Hematopoietic multipotent progenitor cell treated with erythropoietin and hydrocortisone succinate and interleukin-3 and kit ligand, for 15 days (in vitro differentiated cells): ENCODE measurements at regions not wholly inside any gene's neighbourhood (a gene's known extent, or its start where the extent isn't known, plus 50 kb on each side); places are given as distances from the start of the nearest gene placed in this dataset.

Source experiments
- DNase-seq: peaks from one replicate; pipeline ENCODE4 v3.0.0-alpha.2; 2015; ENCODE audit warnings: low spot score

DNA sequence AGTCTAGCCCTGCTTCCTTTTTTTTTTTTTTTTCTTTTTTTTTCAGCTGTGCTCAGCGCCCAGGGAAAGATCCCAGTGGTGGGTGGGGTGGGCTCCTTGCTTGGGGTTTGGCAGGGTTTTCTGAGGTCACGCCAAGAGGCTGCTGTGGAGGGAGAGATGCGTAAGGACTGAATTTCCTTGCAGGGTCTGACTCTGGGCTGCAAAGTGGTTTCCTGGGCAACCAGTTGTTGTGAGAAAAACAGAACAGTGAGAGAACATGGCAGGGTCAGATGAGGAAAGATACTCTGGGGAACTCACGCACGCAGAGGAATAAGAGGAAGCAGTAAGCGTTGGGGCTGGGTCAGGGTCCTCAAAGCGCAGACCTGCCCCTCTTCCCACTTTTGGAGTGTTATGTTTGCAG is 119.5 kb downstream of the IRF8 start:
- no peak for DNase-seq

DNA sequence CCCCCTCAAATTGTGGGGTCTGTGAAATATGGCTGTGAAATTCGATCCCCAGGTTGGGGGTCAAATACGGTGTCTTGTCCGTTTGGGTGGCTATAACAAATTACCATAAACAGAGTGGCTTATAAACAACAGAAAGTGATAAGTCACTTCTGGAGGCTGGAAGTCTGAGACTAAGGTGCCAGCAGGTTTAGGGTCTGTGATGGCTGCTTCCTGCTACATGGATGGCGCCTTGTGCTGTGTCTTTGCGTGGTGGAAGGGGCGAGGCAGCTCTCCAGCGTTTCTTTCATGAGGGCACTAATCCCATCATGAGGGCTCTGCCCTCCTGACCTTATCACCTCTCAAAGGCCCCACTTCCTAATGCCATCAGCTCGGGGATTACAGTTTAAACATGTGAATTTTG is 120.0 kb downstream of the IRF8 start:
- no peak for DNase-seq

DNA sequence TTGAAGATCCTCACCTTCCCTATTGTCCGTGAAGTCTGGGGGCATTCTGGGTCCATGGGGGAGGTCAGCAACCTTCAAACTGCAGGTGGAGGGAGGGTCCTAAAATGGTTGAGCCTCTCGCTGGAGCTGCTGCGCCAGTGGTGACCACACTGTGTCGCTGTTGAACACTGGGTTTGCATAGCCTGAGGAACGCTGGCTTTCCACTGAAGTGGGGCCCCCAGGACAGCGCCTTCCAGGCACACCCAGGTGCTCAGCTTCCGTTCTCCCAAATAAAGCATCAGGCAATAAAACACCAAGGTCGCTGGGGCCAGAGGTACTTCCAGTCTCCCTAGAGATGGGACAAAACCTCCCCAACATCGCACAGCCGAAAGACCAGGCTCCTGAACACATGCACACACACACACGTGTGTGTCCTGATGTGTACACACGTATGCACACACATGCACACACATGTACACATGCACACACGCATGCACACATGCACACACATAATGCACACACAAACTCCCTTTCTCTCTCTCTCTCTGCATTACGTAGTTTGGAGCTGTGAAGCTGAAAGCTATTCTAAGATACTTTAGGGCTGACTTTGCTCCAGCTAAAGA is 120.6 kb downstream of the IRF8 start:
- DNase-seq, result no peak

GRCh38 chr16:86020971-86021370 is 122.0 kb downstream of the IRF8 start:
- no peak for DNase-seq

DNA sequence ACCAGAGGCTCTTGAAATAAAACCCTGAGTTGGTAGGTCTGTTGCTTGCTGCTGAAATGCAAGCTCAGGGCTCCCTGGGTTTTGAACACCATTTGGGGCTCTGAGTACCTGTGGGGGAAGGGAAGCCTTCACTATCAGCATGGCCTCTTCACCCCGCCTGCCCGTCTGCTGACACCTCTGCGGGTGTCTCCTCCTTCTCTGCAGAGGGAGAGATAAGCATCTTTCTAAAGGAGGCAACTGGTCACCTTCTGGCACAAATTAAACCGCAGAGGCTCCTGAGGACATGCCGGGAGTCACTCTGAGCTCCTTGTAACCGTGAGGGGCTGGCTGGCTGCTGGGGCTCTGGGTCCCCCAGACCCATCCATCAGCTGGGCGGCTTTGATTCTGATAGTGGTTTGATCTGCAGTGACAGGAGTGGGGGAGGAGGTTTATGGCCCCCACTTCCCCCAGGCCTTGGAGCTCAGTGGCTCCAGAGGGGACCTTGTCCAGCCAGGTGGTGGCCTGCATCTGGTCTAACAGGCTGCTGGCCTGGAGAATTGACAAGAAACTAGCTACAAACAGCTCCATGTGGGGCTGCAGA is 123.5 kb downstream of the IRF8 start:
- DNase-seq, result no peak

DNA sequence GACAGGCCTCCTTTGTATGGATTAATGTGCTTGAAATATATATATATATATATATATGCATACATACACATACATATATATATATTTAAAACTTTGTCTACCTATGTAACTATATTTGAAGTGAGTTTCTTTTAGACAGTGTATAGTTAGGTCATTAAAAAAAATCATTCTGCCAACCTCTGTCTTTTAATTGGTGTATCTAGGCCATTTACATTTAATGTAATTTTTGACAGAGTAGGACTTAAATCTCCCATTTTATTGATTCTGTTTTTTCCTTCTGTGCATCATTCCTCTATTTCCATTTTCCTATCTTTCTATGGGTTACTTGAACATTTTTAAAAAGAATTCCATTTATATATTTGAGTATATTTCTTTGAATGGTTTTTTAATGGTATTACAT is 125.2 kb downstream of the IRF8 start:
- DNase-seq, result no peak

DNA sequence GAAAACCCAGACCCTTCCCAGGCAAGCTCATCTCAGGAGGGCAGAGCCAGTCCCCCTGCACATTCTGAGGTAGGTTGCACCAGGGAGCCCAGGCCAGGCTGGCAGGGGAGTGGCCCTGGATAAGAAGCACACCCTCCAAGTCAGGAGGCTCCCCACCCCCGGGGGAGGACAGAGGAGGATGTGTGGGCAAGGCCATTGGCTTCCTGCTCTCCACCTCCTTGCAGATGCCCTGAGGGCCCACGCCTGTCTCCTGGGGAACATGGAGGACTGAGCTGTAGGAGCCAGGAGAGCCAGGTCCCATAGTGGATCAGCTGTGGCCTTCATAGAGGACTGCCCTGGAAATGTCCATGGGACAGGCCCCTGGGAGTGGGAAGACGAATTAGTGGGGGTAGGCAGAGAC is 126.7 kb downstream of the IRF8 start:
- DNase-seq, result no peak

DNA sequence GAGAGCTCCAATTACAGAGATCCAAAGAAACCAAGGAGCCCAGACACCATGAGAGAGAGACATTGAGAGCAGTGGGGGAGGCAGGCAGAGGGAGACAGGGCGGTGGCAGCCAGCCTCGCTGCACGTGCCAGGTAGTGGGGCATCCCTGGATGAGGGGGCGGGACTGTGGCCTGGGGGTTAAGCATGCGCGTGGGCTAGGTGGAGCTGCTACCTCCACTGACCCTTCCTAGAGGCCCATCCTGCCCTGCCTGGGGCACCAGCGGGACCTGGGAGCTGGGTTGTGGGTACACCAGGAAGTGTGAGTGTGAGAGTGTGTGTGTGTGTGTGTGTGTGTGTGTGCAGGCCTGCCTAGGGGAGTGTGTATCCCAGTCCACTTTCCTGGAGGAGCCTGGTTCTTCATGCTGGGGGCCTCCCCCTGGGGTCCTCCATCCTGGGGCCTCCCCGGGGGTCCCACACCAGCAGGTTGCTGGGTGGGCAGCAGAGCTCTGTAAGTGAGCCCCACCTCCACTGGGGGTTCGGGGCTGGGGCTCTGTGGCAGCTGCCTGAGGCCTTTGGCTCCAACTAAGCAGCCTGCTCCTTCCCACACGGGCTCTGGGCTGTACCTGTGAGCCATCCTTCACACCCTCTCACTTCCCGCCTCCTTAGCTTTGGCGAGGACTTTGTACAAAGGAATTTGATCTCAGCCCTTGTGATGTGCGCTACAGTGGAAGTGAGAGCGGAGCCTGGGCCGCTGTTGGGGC is 127.4 kb downstream of the IRF8 start:
- DNase-seq, result no peak

DNA sequence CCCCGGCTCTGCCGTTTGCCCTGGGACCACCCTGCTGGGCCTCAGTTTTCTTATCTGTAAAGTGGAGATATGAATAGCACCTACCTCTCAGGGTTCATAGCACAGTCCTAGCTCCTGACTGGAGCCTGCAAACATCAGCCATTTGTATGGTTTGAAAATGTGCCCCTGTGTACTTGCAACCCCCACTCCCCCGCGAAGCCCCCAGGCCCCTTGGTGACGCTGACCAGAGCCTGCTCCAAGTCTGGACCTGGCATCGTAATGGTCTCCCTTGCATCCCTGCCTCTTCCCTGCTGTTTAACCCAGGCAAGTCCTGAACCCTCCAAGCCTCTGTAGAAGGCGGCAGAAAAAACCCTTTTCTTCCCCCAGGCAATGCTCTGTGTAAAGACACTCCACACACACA is 128.0 kb downstream of the IRF8 start:
- DNase-seq, result no peak

DNA sequence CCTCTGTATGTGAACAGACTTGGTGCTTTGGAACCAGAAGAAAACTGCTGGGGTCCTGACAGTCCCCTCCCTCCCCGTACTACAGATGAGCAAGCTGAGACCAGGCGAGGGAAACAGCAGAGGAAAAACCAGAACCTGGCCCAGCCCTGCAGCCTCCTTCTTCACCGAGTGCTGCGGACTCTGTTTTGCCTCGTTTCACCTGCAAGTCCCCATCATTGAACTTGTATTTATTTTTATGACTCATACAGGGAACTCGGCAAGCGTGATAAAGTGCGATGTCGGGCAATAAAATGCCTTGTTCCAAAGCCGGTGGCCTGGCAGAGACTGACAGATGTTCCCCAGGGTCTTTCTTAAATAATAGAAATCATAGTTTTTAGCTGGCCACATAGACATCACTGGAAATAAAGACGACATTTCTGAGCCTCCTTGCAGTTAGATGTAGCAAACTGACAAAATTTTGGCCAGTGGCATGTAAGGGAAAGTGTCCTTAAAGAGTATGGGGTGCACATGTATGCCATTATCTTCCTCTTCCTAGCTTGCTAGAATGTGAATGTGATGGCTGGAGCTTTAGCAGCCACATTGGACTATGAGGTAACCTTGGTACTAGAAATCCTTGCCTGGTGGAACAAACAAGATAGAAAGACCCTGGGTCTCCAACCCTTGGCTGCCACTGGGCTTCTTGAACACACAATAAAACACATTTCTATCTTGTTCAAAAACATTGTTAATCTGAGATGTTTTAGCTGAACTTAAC is 128.6 kb downstream of the IRF8 start:
- DNase-seq, result no peak

DNA sequence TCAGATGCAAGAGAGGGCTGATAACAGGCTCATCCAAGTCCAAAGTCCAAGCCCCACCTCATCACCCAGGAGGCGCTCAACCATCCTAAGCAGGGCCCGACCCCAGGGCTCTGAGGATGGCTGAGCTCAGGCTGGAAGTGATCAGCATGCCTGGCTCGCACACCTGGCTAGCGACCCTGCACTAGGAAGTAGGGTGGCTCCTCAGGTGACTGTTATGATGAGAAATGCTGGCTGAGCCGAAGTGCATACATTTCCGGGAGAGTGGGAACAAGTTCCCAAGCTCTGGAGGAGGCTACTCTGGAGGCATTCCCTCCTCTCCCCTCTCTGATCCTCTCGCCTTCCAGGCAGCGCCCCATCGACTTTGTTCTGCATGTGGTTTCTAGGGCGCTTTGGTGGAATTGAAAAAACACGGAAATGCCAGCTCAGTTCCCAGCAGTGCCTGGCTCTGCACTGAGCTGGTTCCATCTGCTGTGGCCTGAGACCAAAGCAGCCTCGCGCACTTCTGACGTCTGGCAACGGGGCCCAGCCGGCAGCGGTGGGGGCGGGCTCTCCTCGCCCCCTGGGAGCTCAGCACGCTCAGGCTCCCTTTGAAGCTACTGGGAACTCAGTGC is 130.3 kb downstream of the IRF8 start:
- DNase-seq, result no peak

DNA sequence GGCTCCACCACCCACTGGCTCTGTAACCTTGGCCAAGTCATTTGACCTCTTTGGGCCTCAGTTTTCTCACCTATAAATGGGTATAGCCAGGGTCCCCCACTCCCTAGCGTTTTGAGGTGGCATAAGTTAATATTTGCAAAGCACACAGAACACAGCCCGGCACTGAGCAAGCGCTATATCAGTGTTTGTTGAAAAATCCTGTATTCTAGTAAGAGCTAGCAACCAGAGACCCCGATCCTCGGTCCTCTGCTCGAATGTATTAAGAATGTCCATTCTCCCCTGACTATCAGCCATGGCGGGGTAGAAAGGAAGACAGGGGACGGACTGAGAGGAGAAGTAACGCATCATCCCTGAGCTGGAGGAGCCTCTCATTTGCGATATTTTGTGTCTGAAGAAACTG is 131.2 kb downstream of the IRF8 start:
- no peak for DNase-seq

- no peak for DNase-seq
These were observed 132.2 kb downstream of the IRF8 start for GRCh38 chr16:86031141-86031678.

DNA sequence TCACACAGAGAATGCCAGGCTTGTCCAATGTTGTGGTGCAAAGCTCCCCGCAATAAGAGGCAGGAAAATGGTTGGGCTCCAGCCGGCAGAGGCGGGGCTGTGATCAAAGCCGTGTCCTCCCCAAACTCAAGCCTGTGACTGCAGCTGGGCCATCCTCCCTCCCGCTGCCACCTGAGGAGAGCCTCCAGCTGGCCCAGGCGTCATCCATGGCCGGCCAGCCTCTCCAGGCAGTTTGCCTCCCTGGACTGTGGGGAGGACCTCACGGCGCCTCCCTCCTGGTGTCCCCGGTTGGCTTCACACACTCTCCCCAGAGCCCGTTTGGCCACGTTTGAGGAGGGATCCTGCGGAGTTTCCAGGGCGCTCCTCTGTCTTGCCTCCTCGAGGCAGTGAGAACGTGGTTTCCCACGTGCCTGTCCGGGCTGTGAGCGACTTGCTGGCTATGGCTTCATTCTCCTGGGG is 134.1 kb downstream of the IRF8 start:
- DNase-seq, result no peak

DNA sequence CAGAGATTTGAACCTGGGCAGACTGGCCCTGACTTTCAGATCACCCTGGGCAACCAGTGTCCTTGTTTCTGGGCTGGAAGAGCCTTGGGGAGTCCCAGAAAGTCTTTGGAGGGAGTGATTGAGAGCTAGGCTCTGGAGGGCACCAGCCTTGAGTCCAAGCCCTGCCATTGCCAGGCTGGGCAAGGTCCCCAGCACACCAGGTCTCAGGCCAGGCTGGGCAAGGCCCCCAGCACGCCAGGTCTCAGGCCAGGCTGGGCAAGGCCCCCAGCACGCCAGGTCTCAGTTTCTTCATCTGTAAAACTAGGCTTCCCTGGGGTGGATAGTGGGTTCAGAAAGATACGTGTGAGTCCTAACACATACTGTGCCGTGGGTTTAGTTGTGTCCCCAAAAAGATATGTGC is 135.0 kb downstream of the IRF8 start:
- no peak for DNase-seq

GRCh38 chr16:86034421-86034919 is 135.5 kb downstream of the IRF8 start:
- no peak for DNase-seq

- no peak for DNase-seq
These were observed 136.9 kb downstream of the IRF8 start for GRCh38 chr16:86035906-86036305.

DNA sequence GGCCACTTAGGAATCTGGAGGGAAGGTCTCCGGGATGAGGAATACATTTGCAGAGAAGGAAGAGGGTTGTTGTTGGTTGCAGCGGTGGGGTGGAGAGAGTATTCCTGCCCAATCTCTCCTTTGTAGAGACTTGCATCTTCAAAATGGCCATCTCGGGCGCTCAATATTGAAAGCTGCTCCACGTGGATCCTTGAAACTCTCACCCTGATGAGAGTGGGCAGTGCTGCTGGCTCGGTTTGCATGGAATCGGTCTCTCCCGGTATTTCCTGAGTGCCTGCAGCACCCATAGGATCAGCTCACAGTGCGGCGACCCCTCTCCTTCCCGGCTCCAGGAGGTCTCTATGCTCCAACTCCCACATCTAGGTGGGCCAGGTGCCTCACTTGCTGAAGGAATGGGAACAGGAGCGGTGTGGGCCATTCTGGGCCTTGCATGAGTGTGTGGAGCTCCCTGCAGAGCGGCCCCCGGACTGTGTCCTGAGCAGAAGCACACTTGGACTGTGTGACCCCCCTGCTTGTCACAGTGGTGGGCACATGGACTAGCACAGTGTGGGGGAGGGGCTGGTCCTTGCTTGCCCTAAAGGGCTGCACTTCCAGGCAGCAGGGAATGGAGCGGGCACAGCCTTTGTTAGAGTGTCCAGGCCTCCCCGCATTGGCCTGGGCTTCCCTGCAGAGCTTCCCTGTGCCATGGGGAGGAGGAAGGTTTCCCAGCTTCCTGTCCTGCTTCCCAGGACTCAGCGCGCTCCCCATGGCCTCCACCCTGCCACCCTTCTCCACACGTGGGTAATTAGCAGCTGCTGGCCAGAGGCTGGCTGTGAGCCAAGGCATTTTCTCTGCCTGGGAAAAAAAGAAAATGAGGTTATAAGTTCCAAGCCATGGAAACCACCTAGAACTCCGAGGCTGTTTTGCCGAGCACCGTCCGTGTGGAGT is 139.3 kb downstream of the IRF8 start:
- DNase-seq, result no peak

DNA sequence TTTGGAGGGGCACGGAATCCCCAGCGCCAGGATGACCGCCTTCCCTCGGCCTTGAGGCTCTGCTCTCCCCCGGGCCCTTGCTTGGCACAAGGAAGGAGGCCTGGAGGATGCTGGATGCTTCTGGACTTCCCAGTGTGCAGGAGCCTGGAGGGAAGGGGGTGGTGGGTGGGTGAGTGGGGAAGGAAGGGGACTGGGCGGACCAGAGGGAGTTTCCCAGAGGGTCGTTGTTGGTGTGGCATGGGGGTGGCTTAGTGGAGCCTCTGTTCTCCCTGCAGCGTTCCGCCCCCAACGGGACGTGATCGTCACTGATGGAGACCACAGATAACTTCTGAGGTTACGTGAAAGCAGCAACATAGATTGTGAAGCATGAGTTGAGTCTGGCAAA is 140.0 kb downstream of the IRF8 start:
- DNase-seq, result no peak

DNA sequence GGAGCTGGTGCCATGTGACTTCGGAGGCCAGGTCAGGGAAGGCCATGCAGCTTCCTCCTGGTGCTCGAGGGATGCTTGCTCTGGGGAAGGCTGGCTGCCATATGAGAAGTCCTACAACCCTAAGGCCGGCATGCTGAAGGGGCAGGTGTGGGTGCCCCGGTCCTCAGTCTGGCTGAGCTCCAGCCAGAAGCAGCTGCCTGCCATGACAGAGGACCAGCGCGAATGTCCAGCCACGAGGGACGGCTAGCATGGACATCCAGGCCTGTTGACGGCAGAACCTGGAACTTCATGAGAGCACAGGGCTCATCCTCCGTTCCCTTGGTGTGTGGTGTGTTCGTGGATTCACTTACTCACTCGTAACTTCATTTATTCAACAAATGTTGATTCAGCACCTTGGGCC is 140.6 kb downstream of the IRF8 start:
- no peak for DNase-seq

DNA sequence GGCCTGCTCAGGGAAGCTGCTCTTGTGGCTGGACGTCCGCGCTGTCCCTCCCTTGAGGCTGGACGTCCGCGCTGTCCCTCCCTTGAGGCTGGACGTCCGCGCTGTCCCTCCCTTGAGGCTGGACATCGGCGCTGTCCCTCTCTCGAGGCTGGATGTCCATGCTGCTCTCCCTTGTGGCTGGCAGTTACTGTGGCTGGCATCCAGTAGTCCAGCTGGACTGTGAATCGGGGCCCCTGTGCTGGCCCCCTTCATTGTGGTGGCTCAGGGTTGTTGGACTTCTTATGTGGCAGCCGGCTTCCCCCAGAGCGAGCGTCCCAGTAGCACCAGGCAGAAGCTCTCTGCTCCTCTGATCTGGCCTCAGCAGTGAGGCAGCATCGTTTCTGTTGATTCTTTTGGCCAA is 141.5 kb downstream of the IRF8 start:
- no peak for DNase-seq
